Brain microvascular endothelial cell (primary cell): ENCODE measurements at regions not wholly inside any gene's neighbourhood (a gene's known extent, or its start where the extent isn't known, plus 50 kb on each side); places are given as distances from the start of the nearest gene placed in this dataset.

ENCODE experiments used
- DNase-seq: peaks from one replicate; pipeline ENCODE4 v3.0.0-alpha.2; 2020
- H3K27ac ChIP-seq: fragments of 250-450 bp; sonication (Bioruptor Pico); 2 replicates; pipeline ENCODE4 v1.5.1; 2020; ENCODE audit warnings: mild to moderate bottlenecking, moderate library complexity
- H3K27me3 ChIP-seq: fragments of 250-450 bp; sonication (Bioruptor Pico); replicated peaks from 2 replicates; pipeline ENCODE4 v1.5.1; 2020; ENCODE audit warnings: mild to moderate bottlenecking
- H3K36me3 ChIP-seq: fragments of 250-450 bp; sonication (Bioruptor Pico); replicated peaks from 2 replicates; pipeline ENCODE4 v1.5.1; 2020; ENCODE audit warnings: mild to moderate bottlenecking
- H3K4me3 ChIP-seq: 2 replicates; pipeline ENCODE4 v1.5.1; 2011; ENCODE audit warnings: low read depth, mild to moderate bottlenecking, control low read depth, low read length, moderate library complexity
- in situ Hi-C: cut with HindIII; loops from 2 replicates; pipeline ENCODE4 v1.10.0; 2017; ENCODE audit warnings: low sequenced_read_pairs, low pct_ligation_motif_present
- TF ChIP-seq, protein P1 (sequence below): IDR thresholded peaks from 2 replicates; pipeline ENCODE4 v1.5.1; 2011; ENCODE audit warnings: low read depth, mild to moderate bottlenecking, moderate library complexity, low read length, control low read depth, inconsistent platforms; ENCODE audit errors: missing control alignments

GRCh38 chr20:54343099-54343498 is 132.3 kb upstream of the DOK5 start:
- Histone ChIP-seq H3K36me3 (no peaks in the 10 kb centered on the region), H3K27ac (no peak overlapping the region), H3K27me3 (no peaks in the 10 kb centered on the region), H3K4me3 (no peak overlapping the region)
- in situ Hi-C loops = no loop called here
- DNase-seq = no peak
- TF ChIP-seq, protein P1, sequence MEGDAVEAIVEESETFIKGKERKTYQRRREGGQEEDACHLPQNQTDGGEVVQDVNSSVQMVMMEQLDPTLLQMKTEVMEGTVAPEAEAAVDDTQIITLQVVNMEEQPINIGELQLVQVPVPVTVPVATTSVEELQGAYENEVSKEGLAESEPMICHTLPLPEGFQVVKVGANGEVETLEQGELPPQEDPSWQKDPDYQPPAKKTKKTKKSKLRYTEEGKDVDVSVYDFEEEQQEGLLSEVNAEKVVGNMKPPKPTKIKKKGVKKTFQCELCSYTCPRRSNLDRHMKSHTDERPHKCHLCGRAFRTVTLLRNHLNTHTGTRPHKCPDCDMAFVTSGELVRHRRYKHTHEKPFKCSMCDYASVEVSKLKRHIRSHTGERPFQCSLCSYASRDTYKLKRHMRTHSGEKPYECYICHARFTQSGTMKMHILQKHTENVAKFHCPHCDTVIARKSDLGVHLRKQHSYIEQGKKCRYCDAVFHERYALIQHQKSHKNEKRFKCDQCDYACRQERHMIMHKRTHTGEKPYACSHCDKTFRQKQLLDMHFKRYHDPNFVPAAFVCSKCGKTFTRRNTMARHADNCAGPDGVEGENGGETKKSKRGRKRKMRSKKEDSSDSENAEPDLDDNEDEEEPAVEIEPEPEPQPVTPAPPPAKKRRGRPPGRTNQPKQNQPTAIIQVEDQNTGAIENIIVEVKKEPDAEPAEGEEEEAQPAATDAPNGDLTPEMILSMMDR = no peak

GRCh38 chr20:54343634-54344033 is 131.8 kb upstream of the DOK5 start:
- no peaks in the 10 kb centered on the region for H3K27me3 ChIP-seq
- H3K4me3 ChIP-seq = no peak overlapping the region
- in situ Hi-C loops = no loop called here
- no peak overlapping the region for H3K27ac ChIP-seq
- TF ChIP-seq, protein P1 = no peak
- H3K36me3 ChIP-seq = no peaks in the 10 kb centered on the region
- DNase-seq = no peak

- TF ChIP-seq, protein P1 = no peak
- in situ Hi-C loops = no loop called here
- no peak overlapping the region for H3K4me3 ChIP-seq
- no peak for DNase-seq
- no peaks in the 10 kb centered on the region for H3K27me3 ChIP-seq
- H3K27ac ChIP-seq = no peak overlapping the region
- H3K36me3 ChIP-seq = no peaks in the 10 kb centered on the region
Observed at GRCh38 chr20:54344832-54345231, 130.6 kb upstream of the DOK5 start.

GRCh38 chr20:54345301-54345724 is 130.1 kb upstream of the DOK5 start:
- no peaks in the 10 kb centered on the region for H3K27me3 ChIP-seq
- H3K36me3 ChIP-seq = no peaks in the 10 kb centered on the region
- in situ Hi-C loops = no loop called here
- DNase-seq = peak; percentile 45
- TF ChIP-seq, protein P1 = no peak
- no peak overlapping the region for H3K4me3 ChIP-seq
- H3K27ac ChIP-seq = peak overlapping the region; percentile 1

DNA sequence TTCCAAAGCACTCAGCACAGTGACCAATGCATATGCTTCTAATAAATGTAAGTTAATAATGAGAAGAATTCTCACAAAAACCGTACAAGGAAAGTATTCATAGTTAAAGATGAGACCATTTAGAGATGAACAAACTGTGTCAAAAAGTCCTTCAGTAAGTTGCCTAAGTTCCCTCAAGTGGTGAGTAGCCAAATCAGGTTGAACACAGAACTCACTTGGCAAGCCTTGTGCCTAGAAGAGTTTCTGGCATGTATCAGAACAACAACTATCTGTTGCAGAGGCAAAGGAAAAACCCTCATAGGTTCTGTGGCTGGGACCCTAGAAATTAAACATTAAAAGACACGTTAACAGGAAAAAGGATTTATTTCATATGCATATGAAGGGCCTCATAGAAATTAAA is 129.6 kb upstream of the DOK5 start:
- no peak for DNase-seq
- Histone ChIP-seq H3K27ac (peak overlapping the region; percentile 1), H3K4me3 (no peak overlapping the region), H3K27me3 (no peaks in the 10 kb centered on the region), H3K36me3 (no peaks in the 10 kb centered on the region)
- in situ Hi-C loops = no loop called here
- TF ChIP-seq, protein P1 = no peak

DNA sequence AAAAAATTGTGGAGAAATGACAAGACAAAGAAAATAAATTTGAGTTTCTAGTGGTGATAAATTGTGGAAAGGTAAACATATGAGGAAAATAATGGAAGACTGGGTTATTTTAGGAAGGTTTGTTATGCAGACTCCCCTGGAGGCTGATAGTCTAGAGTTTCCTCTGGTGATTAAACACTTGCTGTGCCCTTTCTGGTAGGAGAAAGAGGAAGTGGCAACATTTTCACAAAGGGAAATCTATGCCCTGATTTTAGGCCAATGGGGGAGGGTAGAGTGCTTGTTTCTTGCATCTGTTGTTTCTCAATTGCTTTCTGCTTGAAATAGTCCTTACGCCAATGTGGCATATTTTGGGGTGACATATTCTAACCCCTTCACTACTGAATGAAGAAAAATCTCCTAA is 129.1 kb upstream of the DOK5 start:
- DNase-seq = no peak
- H3K36me3 ChIP-seq = no peaks in the 10 kb centered on the region
- in situ Hi-C loops = no loop called here

More for the DNA sequence above, 129.1 kb upstream of the DOK5 start:
- no peak overlapping the region for H3K4me3 ChIP-seq
- TF ChIP-seq, protein P1 = no peak
- no peak overlapping the region for H3K27ac ChIP-seq
- no peaks in the 10 kb centered on the region for H3K27me3 ChIP-seq
